HG03159 (cell line): ENCODE measurements at regions not wholly inside any gene's neighbourhood (a gene's known extent, or its start where the extent isn't known, plus 50 kb on each side); places are given as distances from the start of the nearest gene placed in this dataset.
A peak's percentile ranks its signal among the peaks of the same experiment; 100 is the strongest.
"Not testable (repeated sequence)": the region's sequence is repeated elsewhere in the genome, so short reads cannot be mapped to it uniquely, and the experiment has no call there.

Source experiments
- ATAC-seq: cut with Tn5 transposase; IDR thresholded peaks from one replicate; pipeline ENCODE4 v1.9.1; 2021; ENCODE audit warnings: mild to moderate bottlenecking, moderate library complexity; ENCODE audit not compliant: unreplicated experiment

DNA sequence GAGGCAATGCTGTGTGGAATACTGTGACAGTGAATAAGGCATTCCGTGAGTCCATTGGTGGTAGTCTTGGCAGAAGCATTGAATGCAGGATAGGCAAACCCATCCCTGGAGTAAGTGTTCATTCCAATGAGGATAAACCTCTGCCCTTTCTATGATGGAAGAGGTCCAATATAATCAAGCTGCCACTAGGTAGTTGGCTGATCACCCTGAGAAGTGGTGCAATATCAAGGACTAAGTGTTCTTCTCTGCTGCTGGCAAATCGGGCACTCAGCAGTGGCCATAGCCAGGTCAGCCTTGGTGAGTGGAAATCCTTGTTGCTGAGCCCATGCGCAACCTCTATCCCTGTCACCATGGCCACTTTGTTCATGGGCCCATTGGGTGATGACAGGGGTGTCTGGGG is 70.1 kb downstream of the FBXO4 start:
- ATAC-seq = no peak

GRCh38 chr5:42001673-42002072 is 76.6 kb downstream of the FBXO4 start:
- no peak for ATAC-seq

DNA sequence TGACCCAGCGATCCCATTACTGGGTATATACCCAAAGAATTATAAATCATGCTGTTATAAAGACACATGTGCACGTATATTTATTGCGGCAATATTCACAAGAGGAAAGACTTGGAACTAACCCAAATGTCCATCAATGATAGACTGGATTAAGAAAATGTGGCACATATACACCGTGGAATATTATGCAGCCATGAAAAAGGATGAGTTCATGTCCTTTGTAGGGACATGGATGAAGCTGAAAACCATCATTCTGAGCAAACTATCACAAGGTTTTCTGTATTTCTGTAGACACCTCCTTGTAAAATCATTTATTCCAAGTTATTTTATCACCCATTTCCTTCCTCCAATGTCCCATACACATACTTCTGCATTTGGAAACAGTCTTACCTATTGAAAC is 78.8 kb downstream of the FBXO4 start:
- ATAC-seq = not testable (repeated sequence)

DNA sequence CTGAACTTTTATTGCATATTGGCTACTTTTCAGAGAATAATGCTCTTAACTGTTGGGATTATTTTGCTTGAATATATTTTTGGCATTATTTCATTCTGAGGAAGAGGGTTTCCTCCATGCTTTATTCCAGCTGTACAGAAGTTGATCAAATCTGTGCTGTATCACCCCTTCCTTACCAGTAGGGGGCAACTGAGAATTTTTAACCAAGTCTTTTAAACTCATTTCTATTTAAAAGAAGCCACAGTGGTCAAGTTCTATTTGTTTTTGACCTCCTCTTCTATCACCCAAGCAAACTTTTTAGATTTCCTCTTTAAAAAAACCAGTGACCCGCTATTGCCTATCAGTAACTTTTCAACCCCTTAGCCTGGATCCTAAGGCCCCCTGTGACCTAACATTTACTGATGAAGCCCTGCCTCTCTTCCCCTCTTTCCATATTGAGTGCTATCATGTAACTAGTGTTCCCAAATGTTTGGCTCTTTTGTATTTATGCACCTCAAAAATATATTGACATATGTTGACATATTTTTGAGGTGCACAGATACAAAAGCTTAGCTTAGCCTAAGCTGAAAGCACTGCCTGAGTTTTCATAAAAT is 80.6 kb downstream of the FBXO4 start:
- ATAC-seq = peak; percentile 87

- ATAC-seq = no peak
Observed at GRCh38 chr5:42013561-42013960, 88.5 kb downstream of the FBXO4 start.

DNA sequence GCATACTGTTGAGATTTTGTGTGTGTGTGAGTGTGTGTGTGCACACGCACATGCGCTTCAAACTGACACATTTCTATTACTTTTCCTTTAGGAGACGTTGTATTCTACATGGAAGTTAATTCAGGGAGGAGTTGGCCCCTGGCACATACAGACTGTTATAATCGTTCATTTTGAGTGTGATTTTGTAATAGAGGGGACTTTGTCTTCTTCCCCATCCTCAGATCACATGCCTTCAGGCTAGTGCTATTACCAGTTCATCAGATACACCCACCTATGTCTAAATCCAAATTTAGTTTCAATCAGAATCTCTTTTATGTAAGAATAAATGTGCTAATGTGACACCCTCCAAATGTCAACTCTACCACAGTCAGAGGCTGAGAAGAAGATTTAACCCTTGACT is 90.2 kb downstream of the FBXO4 start:
- no peak for ATAC-seq

DNA sequence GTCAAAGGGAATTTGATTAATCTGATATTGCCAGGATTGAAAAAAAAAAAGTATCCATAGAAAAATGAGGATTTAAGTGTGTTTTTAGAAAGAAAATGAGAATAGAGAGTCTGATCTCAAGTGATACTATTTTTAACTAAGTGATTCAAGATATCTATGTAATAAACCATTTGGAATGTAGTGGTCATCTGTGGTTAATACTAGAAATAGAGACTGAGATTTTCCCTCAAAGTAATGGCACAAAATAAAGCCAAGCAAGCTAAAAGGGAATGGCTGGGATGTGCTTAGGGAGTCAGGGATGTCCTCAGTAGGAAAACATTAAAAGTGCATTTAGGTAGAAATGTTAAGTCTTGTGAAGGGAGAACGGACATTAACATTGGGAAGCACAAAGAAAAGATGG is 90.6 kb downstream of the FBXO4 start:
- ATAC-seq = no peak

DNA sequence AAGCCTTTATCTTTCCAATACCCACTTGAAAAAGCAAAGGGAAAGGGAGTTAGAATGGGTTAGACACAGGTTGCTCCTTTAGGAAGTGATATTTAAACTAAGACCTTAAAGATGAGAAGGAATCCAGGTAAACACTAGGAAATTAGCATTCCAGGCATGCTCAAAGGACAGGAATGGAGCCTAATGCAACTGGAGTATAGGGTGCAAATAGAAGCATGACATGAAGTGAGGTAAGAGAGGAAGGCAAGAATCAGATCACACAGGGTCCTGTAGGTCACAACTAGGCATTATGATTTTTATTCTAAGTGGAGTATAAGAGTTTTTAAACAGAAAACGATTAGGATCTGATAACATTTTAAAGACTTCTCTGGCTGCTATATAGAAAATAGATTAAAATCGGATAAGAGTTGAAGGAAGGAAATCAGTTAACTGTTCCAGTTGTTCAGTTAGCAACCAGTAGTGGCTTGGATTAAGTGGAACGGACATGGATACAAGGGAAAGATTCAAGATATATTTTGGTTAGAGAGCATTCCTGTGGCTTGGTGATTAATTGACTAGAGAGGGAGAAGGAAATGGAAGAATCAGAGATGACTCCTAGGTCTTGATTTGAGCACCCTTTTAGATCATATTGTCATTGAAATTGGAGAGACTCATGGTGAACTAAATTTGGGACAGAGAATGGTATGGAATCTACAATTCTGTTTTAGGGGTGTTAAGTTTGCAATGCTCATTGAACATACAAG is 95.9 kb downstream of the FBXO4 start:
- ATAC-seq = no peak

DNA sequence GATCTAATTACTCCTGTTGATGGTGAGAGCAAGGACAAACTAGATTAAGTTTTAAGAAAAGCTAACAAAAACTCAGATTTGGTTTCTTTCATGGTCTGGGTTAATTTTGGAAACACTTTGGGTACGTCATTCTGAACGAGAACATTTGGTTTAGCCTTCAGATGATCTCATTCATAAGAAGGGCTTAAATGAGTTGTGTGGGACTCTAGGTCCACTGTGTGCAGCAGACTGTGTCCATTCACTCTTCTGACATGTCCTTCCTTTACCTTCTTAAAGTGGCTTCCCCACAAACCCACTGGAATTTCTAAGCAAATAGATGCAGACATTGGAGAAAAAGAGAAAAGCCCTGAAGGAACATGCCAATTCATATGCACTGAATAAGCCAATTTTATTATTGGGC is 96.8 kb downstream of the FBXO4 start:
- ATAC-seq = no peak

GRCh38 chr5:42022383-42022972 is 97.4 kb downstream of the FBXO4 start:
- no peak for ATAC-seq

GRCh38 chr5:42026446-42026845 is 101.4 kb downstream of the FBXO4 start:
- ATAC-seq = no peak

DNA sequence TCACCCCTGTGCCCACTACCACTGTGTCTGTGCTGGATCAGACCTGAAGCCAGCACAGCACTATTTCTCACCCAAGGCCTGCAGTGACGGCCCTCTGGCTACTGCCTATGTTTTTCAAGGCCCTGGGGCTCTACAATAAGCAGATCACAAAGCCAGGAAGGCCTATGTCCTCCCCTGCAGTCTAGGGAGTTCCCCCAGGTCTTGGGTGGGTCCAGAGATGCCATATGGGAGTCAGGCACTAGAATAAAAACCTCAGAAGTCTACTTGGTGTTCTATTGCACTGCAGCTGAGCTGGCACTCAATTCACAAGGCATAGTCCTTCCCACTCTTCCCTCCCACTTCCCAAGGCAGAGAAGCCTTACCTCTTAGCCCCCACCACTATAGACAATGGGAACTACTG is 107.1 kb downstream of the FBXO4 start:
- ATAC-seq = no peak

DNA sequence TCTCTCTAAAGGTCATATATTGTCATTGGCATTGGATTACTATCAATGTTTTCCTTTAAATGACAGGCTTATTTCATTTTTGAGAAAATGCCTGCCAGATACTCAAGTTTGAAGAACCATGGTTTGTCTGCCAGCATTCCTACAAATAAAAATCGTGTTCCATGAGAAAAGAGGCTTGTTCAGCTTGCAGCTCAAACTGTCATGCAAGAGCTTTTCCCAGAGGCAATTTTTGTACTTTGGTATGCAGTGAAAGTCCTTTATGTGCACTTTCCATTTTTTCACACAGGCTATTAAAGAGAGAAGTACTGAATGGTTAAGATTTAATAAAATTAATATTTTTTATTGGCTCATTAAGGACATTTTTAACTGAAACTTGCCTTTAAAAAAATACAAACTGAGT is 110.4 kb downstream of the FBXO4 start:
- ATAC-seq = no peak

DNA sequence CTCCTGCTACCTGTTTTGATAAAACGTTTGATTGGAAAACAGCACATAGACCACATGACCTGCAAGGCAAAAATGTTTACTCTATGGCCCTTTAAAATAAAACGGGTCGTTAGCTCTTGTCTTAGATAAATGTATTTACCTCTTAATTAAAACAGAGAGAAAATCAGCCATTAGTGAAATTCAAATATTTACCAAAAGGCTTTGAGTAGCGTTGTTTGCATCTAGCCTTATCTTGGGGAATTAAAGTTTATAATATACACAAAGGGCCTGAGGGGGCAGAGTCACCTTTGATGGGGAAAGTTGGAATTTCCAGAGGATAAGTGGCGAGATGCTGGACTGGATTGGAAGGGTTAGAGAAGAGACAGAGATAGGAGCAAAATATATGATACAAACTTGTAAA is 111.3 kb downstream of the FBXO4 start:
- ATAC-seq = no peak

DNA sequence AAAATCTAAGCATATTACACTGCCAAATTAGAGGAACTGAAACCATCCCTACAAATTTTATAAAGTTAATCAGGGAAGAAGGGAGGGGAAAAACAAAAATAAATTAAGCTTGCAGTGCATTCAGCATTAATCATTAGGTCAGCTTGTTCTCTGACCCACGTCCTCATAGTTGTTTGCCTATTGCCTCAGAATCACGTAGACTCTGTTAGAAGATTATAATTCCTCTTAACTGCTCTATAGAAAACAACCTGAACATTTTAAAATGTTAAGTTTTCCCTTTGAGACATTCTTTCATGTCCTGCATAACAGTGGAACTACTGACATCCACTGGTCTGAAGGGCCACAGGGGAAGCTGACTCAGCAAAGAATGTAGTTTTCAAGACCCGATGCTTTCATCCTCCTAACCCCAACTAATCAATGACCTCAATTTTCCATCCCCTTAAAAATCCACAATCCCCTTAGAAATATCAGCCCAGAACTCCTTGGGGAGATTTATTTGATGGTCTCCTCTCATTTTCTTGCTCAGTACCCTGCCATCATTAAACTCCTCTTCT is 112.4 kb downstream of the FBXO4 start:
- no peak for ATAC-seq

GRCh38 chr5:42043400-42043799 is 118.3 kb downstream of the FBXO4 start:
- ATAC-seq = no peak

GRCh38 chr5:42057254-42057690 is 132.2 kb downstream of the FBXO4 start:
- peak; percentile 95 for ATAC-seq

- ATAC-seq = no peak
Observed at GRCh38 chr5:42059291-42059690, 134.2 kb downstream of the FBXO4 start.

DNA sequence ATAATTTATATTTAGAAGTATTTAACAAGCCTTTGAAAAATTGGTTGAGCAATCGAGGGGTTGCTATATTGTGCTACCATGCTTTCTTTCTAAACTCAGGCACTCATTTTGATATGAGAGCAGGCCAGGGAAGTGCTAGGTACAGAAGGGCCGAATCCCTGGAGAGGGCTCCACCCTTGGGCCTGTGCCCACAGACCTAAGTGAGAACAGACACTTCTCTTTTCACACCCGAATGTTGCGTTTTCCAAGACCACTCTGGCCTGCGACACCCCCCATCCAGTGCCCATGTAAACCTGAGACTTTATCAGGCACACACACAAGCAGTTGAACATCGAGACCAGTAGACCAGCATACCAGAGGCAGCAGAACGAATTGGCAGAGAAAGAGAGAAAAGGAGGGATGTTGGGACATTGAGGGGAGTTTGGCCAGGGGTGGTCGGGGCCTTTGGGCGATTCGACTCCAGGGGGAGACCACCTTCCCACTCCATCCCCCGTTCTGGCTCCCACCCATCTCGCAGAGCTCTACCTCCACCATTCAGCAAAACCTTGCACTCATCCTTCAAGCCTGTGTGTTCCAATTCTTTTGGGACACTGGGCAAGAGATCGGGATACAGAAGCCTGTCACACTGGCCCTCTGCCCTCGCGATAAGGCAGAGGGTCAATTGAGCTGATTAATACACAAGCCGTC is 134.8 kb downstream of the FBXO4 start:
- ATAC-seq = no peak

- no peak for ATAC-seq
Observed at GRCh38 chr5:42061121-42061520, 136.0 kb downstream of the FBXO4 start.

DNA sequence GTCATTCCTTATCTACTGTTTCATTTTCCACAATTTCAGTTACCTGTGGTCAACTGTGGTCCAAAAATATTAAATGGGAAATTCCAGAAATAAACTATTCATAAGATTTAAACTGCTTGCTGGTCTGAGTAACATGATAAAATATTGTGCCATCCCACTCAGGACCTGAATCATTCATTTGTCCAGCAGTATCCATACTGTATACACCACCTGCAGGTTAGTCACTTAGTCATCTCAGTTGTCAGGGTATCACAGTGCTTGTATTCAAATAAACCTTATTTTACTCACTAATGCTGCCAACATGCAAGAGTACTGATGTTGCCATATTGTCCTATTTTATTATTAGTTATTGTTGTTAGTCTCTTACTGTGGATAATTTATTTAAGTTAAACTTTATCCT is 139.7 kb downstream of the FBXO4 start:
- ATAC-seq = no peak

GRCh38 chr5:42066131-42066530 is 141.1 kb downstream of the FBXO4 start:
- no peak for ATAC-seq
